DMS153 treated with DMSO at 0.1 percent for 48 hours (cell line): ENCODE measurements at regions not wholly inside any gene's neighbourhood (a gene's known extent, or its start where the extent isn't known, plus 50 kb on each side); places are given as distances from the start of the nearest gene placed in this dataset.
"Not testable (repeated sequence)": the region's sequence is repeated elsewhere in the genome, so short reads cannot be mapped to it uniquely, and the experiment has no call there.

Experiments
- DNase-seq: peaks from one replicate; lab custom pipeline; 2025; ENCODE audit not compliant: unreplicated experiment; lab: John Stamatoyannopoulos, UW

GRCh38 chr7:6938284-6938683, 112.2 kb upstream of the CCZ1B start:
- DNase-seq, result not testable (repeated sequence)

- not testable (repeated sequence) for DNase-seq
Observed at GRCh38 chr7:6939126-6939525, 113.1 kb upstream of the CCZ1B start.

GRCh38 chr7:6939896-6940295, 113.8 kb upstream of the CCZ1B start:
- not testable (repeated sequence) for DNase-seq

GRCh38 chr7:6946873-6947272, 120.8 kb upstream of the CCZ1B start:
- not testable (repeated sequence) for DNase-seq

- not testable (repeated sequence) for DNase-seq
Observed at GRCh38 chr7:6950231-6950630, 124.2 kb upstream of the CCZ1B start.

- not testable (repeated sequence) for DNase-seq
Observed at GRCh38 chr7:6951553-6951952, 125.5 kb upstream of the CCZ1B start.

GRCh38 chr7:6953138-6953797, 127.2 kb upstream of the CCZ1B start:
- DNase-seq, result not testable (repeated sequence)

GRCh38 chr7:6953798-6954181, 127.7 kb upstream of the CCZ1B start:
- not testable (repeated sequence) for DNase-seq

- DNase-seq, result not testable (repeated sequence)
Observed at GRCh38 chr7:6955385-6955784, 129.3 kb upstream of the CCZ1B start.

- DNase-seq, result not testable (repeated sequence)
Observed at GRCh38 chr7:6955990-6956566, 130.0 kb upstream of the CCZ1B start.

- not testable (repeated sequence) for DNase-seq
Observed at GRCh38 chr7:6958371-6958770, 132.3 kb upstream of the CCZ1B start.

- DNase-seq, result not testable (repeated sequence)
Observed at GRCh38 chr7:6959942-6960341, 133.9 kb upstream of the CCZ1B start.

- DNase-seq, result not testable (repeated sequence)
Observed at GRCh38 chr7:6962871-6963270, 136.8 kb upstream of the CCZ1B start.

- DNase-seq, result peak; percentile 74
Observed at GRCh38 chr7:6965051-6965450, 139.0 kb upstream of the CCZ1B start.

GRCh38 chr7:6970180-6970579, 144.1 kb upstream of the CCZ1B start:
- not testable (repeated sequence) for DNase-seq

GRCh38 chr7:6974876-6975275, 148.8 kb upstream of the CCZ1B start:
- not testable (repeated sequence) for DNase-seq

- DNase-seq, result not testable (repeated sequence)
Observed at GRCh38 chr7:6975346-6975745, 149.3 kb upstream of the CCZ1B start.

GRCh38 chr7:6977368-6977767, 151.3 kb upstream of the CCZ1B start:
- DNase-seq, result not testable (repeated sequence)

- not testable (repeated sequence) for DNase-seq
Observed at GRCh38 chr7:6978326-6978725, 152.3 kb upstream of the CCZ1B start.

GRCh38 chr7:6979456-6979855, 153.4 kb upstream of the CCZ1B start:
- not testable (repeated sequence) for DNase-seq

- DNase-seq, result not testable (repeated sequence)
Observed at GRCh38 chr7:6982375-6982774, 156.3 kb upstream of the CCZ1B start.

- not testable (repeated sequence) for DNase-seq
Observed at GRCh38 chr7:6986892-6987291, 160.8 kb upstream of the CCZ1B start.

GRCh38 chr7:6988608-6989007, 162.5 kb upstream of the CCZ1B start:
- not testable (repeated sequence) for DNase-seq
